ENCODE measurements at regions not wholly inside any gene's neighbourhood (a gene's known extent, or its start where the extent isn't known, plus 50 kb on each side); places are given as distances from the start of the nearest gene placed in this dataset.

DNA sequence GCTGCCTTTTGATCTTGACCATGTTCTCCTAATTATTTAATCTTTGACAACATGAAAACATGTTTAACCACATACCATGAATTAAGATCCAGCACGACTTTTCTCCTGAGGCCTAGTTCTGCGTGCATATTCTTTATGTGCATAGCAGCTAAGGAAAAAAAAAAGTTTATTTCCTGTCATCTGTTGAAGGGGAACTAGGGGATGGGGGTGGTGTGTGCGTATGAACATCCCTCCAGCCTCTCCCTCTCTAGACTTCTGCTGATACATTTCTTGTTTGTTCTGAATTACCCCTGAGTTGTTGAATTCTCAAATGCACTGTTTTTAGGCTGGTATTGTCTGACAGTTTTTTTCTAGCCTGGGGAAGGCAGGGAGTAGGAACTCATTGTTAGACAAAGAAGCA is 543.3 kb downstream of the FGF9 start:
- TF ChIP-seq EZH2 (IDR thresholded peaks at IDR 0.05; ENCODE audit: borderline replicate concordance, insufficient read depth, low read depth, low read length, poor library complexity, severe bottlenecking): no peak
- TF ChIP-seq, protein P1, sequence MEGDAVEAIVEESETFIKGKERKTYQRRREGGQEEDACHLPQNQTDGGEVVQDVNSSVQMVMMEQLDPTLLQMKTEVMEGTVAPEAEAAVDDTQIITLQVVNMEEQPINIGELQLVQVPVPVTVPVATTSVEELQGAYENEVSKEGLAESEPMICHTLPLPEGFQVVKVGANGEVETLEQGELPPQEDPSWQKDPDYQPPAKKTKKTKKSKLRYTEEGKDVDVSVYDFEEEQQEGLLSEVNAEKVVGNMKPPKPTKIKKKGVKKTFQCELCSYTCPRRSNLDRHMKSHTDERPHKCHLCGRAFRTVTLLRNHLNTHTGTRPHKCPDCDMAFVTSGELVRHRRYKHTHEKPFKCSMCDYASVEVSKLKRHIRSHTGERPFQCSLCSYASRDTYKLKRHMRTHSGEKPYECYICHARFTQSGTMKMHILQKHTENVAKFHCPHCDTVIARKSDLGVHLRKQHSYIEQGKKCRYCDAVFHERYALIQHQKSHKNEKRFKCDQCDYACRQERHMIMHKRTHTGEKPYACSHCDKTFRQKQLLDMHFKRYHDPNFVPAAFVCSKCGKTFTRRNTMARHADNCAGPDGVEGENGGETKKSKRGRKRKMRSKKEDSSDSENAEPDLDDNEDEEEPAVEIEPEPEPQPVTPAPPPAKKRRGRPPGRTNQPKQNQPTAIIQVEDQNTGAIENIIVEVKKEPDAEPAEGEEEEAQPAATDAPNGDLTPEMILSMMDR (IDR thresholded peaks at IDR 0.05): no peak

Data from B cell (primary cell).